NCI-H2171 treated with DMSO at 0.1 percent for 48 hours (cell line): ENCODE measurements at regions not wholly inside any gene's neighbourhood (a gene's known extent, or its start where the extent isn't known, plus 50 kb on each side); places are given as distances from the start of the nearest gene placed in this dataset.

Experiments
- DNase-seq: peaks from one replicate; lab custom pipeline; 2025; lab: John Stamatoyannopoulos, UW

- DNase-seq: no peak
These were observed 366.9 kb upstream of the NUDT12 start for GRCh38 chr5:103929338-103930013.

- no peak for DNase-seq
These were observed 365.1 kb upstream of the NUDT12 start for GRCh38 chr5:103927739-103928138.

- DNase-seq: no peak
These were observed 361.1 kb upstream of the NUDT12 start for GRCh38 chr5:103923616-103924168.

- DNase-seq: no peak
These were observed 356.9 kb upstream of the NUDT12 start for GRCh38 chr5:103919506-103919905.

GRCh38 chr5:103918668-103919367 lies 356.2 kb upstream of the NUDT12 start:
- no peak for DNase-seq

- DNase-seq: no peak
These were observed 352.5 kb upstream of the NUDT12 start for GRCh38 chr5:103915081-103915480.

GRCh38 chr5:103910786-103911185 lies 348.2 kb upstream of the NUDT12 start:
- DNase-seq: no peak

GRCh38 chr5:103910011-103910410 lies 347.4 kb upstream of the NUDT12 start:
- no peak for DNase-seq

- no peak for DNase-seq
These were observed 346.8 kb upstream of the NUDT12 start for GRCh38 chr5:103909391-103909790.

GRCh38 chr5:103908336-103909080 lies 345.9 kb upstream of the NUDT12 start:
- DNase-seq: peak; percentile 31

- DNase-seq: no peak
These were observed 344.4 kb upstream of the NUDT12 start for GRCh38 chr5:103907001-103907400.

GRCh38 chr5:103904651-103905050 lies 342.1 kb upstream of the NUDT12 start:
- DNase-seq: no peak

- DNase-seq: no peak
These were observed 340.3 kb upstream of the NUDT12 start for GRCh38 chr5:103902893-103903292.

GRCh38 chr5:103901885-103902284 lies 339.3 kb upstream of the NUDT12 start:
- no peak for DNase-seq

GRCh38 chr5:103896593-103896992 lies 334.0 kb upstream of the NUDT12 start:
- no peak for DNase-seq

GRCh38 chr5:103895738-103896137 lies 333.1 kb upstream of the NUDT12 start:
- no peak for DNase-seq

- DNase-seq: no peak
These were observed 332.3 kb upstream of the NUDT12 start for GRCh38 chr5:103894882-103895281.

GRCh38 chr5:103891151-103891550 lies 328.6 kb upstream of the NUDT12 start:
- no peak for DNase-seq

- no peak for DNase-seq
These were observed 327.7 kb upstream of the NUDT12 start for GRCh38 chr5:103890313-103890712.

- no peak for DNase-seq
These were observed 327.1 kb upstream of the NUDT12 start for GRCh38 chr5:103889500-103890209.

GRCh38 chr5:103886826-103887225 lies 324.2 kb upstream of the NUDT12 start:
- DNase-seq: no peak

GRCh38 chr5:103883143-103883542 lies 320.6 kb upstream of the NUDT12 start:
- DNase-seq: no peak
